ENCODE measurements at regions not wholly inside any gene's neighbourhood (a gene's known extent, or its start where the extent isn't known, plus 50 kb on each side); places are given as distances from the start of the nearest gene placed in this dataset.

- TF ChIP-seq ZSCAN18 (tag by site-specific recombination; IDR thresholded peaks at IDR 0.05), result no peak
Observed at GRCh38 chr2:199119796-199120195, 337.9 kb downstream of the SATB2 start (continued).

DNA sequence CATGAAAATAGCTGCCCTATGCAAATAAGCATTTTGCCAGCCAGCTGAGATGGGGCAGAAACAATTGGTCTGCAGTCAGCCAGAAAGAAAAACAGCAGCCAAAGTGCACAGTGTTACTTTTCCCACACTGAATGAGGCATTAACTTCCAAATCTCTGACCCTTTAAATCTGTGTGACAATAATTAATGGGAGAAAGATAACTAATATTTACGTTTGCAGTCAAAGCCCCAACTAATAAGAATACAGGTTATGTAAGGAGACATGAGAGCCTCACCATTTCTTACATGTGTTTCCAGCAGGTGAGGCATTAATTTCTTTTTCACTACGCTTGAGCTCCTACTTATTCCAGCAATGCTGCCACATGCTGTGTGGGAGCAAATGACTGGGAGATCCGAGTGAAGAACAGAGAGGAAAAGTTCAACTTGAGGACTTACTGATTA, 339.0 kb downstream of the SATB2 start:
- H3K4me1 ChIP-seq (ENCODE audit: control insufficient read depth, insufficient read depth, low read length), result no peaks in the 10 kb centered on the region
- H3K4me3 ChIP-seq (ENCODE audit: low read depth, low read length), result no peak overlapping the region
- H3K36me3 ChIP-seq (ENCODE audit: control insufficient read depth in 2 of 2, insufficient read depth in 1 of 2, low read length in 2 of 2), result no peaks in the 10 kb centered on the region
- no peak for TF ChIP-seq ZNF112 (tag by site-specific recombination; IDR thresholded peaks at IDR 0.05)
- no peak for TF ChIP-seq ZNF426 (tag by site-specific recombination; IDR thresholded peaks at IDR 0.05)
- no peak for TF ChIP-seq ZNF514 (tag by site-specific recombination; IDR thresholded peaks at IDR 0.05)
- TF ChIP-seq ZNF169 (tag by site-specific recombination; IDR thresholded peaks at IDR 0.05), result no peak
- TF ChIP-seq ZNF423 (tag by site-specific recombination; IDR thresholded peaks at IDR 0.05), result no peak
- TF ChIP-seq ZSCAN4 (tag by site-specific recombination; IDR thresholded peaks at IDR 0.05), result no peak
- ChIA-PET CTCF (interaction anchor here (0.9 kb wide), 1 partner anchor 10 kb away, joined by 4 read pairs; no protein-coding TSS in a partner anchor), POLR2A (no interaction called here)
- H3K9me3 ChIP-seq (ENCODE audit: control insufficient read depth, insufficient read depth, low read depth, low read length), result no peaks in the 10 kb centered on the region
- H3K27ac ChIP-seq (ENCODE audit: extremely low read depth, low read depth, low read length), result no peak overlapping the region

DNA sequence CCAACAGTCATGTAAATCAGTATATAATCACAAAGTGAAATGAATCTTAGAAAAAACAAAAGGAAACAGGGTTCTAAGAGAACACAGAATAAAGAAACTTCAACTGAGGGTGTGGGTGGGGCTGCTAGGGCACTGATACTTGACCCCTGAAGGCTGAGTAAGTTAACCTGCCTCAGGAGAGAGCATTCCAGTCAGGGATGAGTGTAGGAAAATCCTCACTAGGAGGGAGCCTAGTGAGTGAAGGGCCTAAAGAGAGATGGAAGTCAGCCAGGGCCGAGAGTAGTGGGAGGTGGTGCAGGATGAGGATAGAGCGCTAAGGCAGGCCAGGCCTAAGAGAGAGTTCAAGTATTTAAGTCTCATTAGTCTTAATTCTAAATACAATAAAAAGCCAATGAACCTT, 342.6 kb downstream of the SATB2 start:
- no peak overlapping the region for H3K27ac ChIP-seq (ENCODE audit: extremely low read depth, low read depth, low read length)
- no peaks in the 10 kb centered on the region for H3K4me1 ChIP-seq (ENCODE audit: control insufficient read depth, insufficient read depth, low read length)
- no peaks in the 10 kb centered on the region for H3K36me3 ChIP-seq (ENCODE audit: control insufficient read depth in 2 of 2, insufficient read depth in 1 of 2, low read length in 2 of 2)
- ChIA-PET CTCF (no interaction called here), POLR2A (no interaction called here)
- no peak for TF ChIP-seq SCRT1 (tag by site-specific recombination; IDR thresholded peaks at IDR 0.05; ENCODE audit: borderline replicate concordance)
- TF ChIP-seq OVOL3 (tag by site-specific recombination; IDR thresholded peaks at IDR 0.05), result no peak
- no peak for TF ChIP-seq KLF17 (tag by site-specific recombination; IDR thresholded peaks at IDR 0.05)
- no peak for TF ChIP-seq ZNF777 (tag by site-specific recombination; IDR thresholded peaks at IDR 0.05; ENCODE audit: borderline replicate concordance)
- no peak for TF ChIP-seq SALL2 (tag by site-specific recombination; IDR thresholded peaks at IDR 0.05; ENCODE audit: borderline replicate concordance)
- TF ChIP-seq ZNF202 (tag by site-specific recombination; IDR thresholded peaks at IDR 0.05; ENCODE audit: borderline replicate concordance), result no peak
- no peak for TF ChIP-seq ZNF621 (tag by site-specific recombination; IDR thresholded peaks at IDR 0.05)
- TF ChIP-seq ZNF10 (tag by site-specific recombination; IDR thresholded peaks at IDR 0.05), result no peak
- no peak for TF ChIP-seq ZNF184 (tag by site-specific recombination; IDR thresholded peaks at IDR 0.05)
- no peak for TF ChIP-seq ZNF704 (tag by site-specific recombination; IDR thresholded peaks at IDR 0.05)
- TF ChIP-seq YY2 (tag by site-specific recombination; IDR thresholded peaks at IDR 0.05), result no peak
- TF ChIP-seq MEIS1 (CRISPR knock-in tag; IDR thresholded peaks at IDR 0.05; ENCODE audit: borderline replicate concordance), result no peak
- no peak for TF ChIP-seq ZNF664 (tag by site-specific recombination; IDR thresholded peaks at IDR 0.05)
- TF ChIP-seq ZNF548 (tag by site-specific recombination; IDR thresholded peaks at IDR 0.05), result no peak
- TF ChIP-seq ZNF214 (tag by site-specific recombination; IDR thresholded peaks at IDR 0.05; ENCODE audit: borderline replicate concordance), result no peak
- no peak for TF ChIP-seq ZBTB20 (tag by site-specific recombination; IDR thresholded peaks at IDR 0.05)
- TF ChIP-seq ZBTB17 (tag by site-specific recombination; IDR thresholded peaks at IDR 0.05), result no peak
- no peak for TF ChIP-seq PRDM1 (tag by site-specific recombination; IDR thresholded peaks at IDR 0.05)
- TF ChIP-seq ZSCAN5A (tag by site-specific recombination; IDR thresholded peaks at IDR 0.05), result no peak
- no peak overlapping the region for H3K4me3 ChIP-seq (ENCODE audit: low read depth, low read length)
- H3K9me3 ChIP-seq (ENCODE audit: control insufficient read depth, insufficient read depth, low read depth, low read length), result no peaks in the 10 kb centered on the region
